Activated CD8-positive, alpha-beta T cell treated with anti-CD3 and anti-CD28 coated beads, Interleukin-2, amount 10 ng/mL, durations not matched to agents 7 days and 5 days (primary cell): ENCODE measurements at regions not wholly inside any gene's neighbourhood (a gene's known extent, or its start where the extent isn't known, plus 50 kb on each side); places are given as distances from the start of the nearest gene placed in this dataset.

Experiments
- ATAC-seq: fragments of 150-1000 bp; cut with Tn5 transposase; one replicate; pipeline ENCODE4 v1.10.0; 2021; ENCODE audit warnings: moderate library complexity
- CTCF ChIA-PET: fragments of 350-600 bp; sonication (Branson Sonifier 250); formaldehyde crosslinking; loops from one replicate; lab custom pipeline; 2021; ENCODE audit warnings: antibody characterized with exemption; lab: Charles Lee
- POLR2A ChIA-PET: fragments of 350-600 bp; sonication (Branson Sonifier 250); formaldehyde crosslinking; loops from one replicate; lab custom pipeline; 2021; ENCODE audit warnings: antibody characterized with exemption; lab: Charles Lee
- DNase-seq: peaks from one replicate; pipeline ENCODE4 v3.0.0-alpha.2; 2020
- H3K27ac Mint-ChIP-seq: one replicate; pipeline ENCODE4 v1.8.0; 2021; ENCODE audit warnings: mild to moderate bottlenecking, mixed read lengths
- H3K27me3 Mint-ChIP-seq: one replicate; pipeline ENCODE4 v1.8.0; 2021; ENCODE audit warnings: low read depth, mixed read lengths
- H3K36me3 Mint-ChIP-seq: one replicate; pipeline ENCODE4 v1.8.0; 2021; ENCODE audit warnings: low read depth, mixed read lengths
- H3K4me1 Mint-ChIP-seq: one replicate; pipeline ENCODE4 v1.8.0; 2021; ENCODE audit warnings: low read depth, mixed read lengths
- H3K4me3 Mint-ChIP-seq: one replicate; pipeline ENCODE4 v1.8.0; 2021; ENCODE audit warnings: mild to moderate bottlenecking, mixed read lengths
- H3K9me3 Mint-ChIP-seq: one replicate; pipeline ENCODE4 v1.8.0; 2022; ENCODE audit warnings: mixed read lengths; ENCODE audit not compliant: insufficient read depth

DNA sequence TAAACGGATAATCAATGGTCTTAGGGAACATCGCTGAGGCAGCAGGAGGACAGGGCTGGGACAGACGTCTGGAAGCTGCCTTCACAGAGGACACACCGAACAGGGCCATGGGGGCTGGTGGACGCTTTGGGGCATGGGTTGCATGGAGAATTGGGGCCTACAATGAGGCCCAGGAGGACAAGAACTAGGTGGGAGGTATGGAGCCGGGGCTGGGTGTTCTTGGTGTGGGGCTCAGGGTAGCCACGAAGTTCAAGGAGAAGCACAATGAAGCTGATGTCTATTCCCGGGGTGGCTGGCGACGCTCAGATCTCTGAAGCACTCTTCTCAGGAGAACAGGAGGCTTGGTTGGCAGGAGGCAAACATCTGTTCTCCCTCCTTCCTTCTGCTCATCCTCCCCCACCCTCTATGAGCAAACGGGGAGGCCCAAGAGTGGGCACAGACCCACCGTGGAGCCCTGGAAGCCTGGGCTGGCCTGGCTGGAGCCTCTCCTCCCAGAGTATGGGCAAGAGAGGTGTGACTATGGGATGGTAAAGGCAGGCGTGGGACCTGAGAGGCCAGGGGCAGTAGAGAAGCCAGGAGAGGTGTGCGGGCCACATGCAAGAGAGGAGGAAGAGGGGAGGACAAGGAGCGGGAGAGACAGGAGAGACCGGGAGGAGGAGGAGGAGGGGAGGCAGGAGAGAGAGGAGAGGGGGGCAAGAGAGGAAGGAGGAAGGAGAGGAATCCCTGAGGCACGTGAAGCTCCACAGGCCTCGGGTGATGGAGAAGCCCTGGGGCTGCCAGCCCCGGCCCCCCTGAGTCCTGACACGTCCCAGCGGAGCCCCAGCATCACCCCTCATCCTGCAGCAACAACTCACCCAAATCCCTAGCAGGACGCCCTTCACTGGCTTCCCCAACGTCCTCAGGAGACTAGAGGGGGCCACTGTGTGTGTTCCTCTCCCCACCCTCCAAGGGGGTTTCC, 159.1 kb downstream of the OLFM1 start:
- no peaks in the 10 kb centered on the region for H3K27me3 Mint-ChIP-seq
- ATAC-seq: no peak

GRCh38 chr9:135247227-135247930, 159.9 kb downstream of the OLFM1 start:
- ATAC-seq (no peak), DNase-seq (no peak)
- Mint-ChIP-seq H3K4me3 (no peak overlapping the region), H3K9me3 (no peaks in the 10 kb centered on the region), H3K36me3 (no peaks in the 10 kb centered on the region), H3K27ac (no peak overlapping the region), H3K4me1 (no peaks in the 10 kb centered on the region), H3K27me3 (no peaks in the 10 kb centered on the region)
- ChIA-PET POLR2A (interaction anchor here (1.0 kb wide), 1 partner anchor 165 kb away, joined by 3 read pairs; no protein-coding TSS in a partner anchor), CTCF (no interaction called here)

More for the DNA sequence above, 159.1 kb downstream of the OLFM1 start:
- no peaks in the 10 kb centered on the region for H3K4me1 Mint-ChIP-seq
- POLR2A ChIA-PET: interaction anchor here (1.0 kb wide), 1 partner anchor 166 kb away, joined by 3 read pairs; no protein-coding TSS in a partner anchor
- DNase-seq: no peak
- CTCF ChIA-PET: no interaction called here
- H3K4me3 Mint-ChIP-seq: no peak overlapping the region
- no peaks in the 10 kb centered on the region for H3K36me3 Mint-ChIP-seq
- no peaks in the 10 kb centered on the region for H3K9me3 Mint-ChIP-seq
- no peak overlapping the region for H3K27ac Mint-ChIP-seq

- H3K9me3 Mint-ChIP-seq: no peaks in the 10 kb centered on the region
- no peaks in the 10 kb centered on the region for H3K4me1 Mint-ChIP-seq
- H3K27me3 Mint-ChIP-seq: no peaks in the 10 kb centered on the region
- no peak for DNase-seq
- ATAC-seq: no peak
- POLR2A ChIA-PET: no interaction called here
- no peak overlapping the region for H3K4me3 Mint-ChIP-seq
- no peak overlapping the region for H3K27ac Mint-ChIP-seq
- no peaks in the 10 kb centered on the region for H3K36me3 Mint-ChIP-seq
- CTCF ChIA-PET: no interaction called here
These were observed 160.6 kb downstream of the OLFM1 start for GRCh38 chr9:135248111-135248510.

DNA sequence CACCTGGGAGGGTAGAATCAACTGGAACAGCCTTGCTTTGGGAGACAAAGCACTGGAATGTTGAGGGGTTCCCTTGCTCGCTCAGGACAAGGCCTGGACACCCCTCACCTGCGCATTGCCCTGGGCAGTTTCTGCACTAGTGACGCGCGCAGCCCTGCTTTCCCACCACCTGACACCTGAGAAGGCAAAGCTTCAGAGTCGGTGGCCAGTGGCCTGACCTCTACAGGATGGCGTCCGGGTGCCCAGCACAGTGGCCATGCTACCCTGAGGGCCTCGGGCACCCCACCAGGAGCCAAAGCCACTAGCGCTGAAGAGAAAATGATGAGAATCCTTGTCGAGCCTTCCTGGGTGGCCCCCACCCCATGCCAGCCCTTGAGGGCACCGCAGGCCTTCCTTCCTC, 161.3 kb downstream of the OLFM1 start:
- H3K36me3 Mint-ChIP-seq: no peaks in the 10 kb centered on the region
- no peak overlapping the region for H3K4me3 Mint-ChIP-seq
- ChIA-PET POLR2A (no interaction called here), CTCF (no interaction called here)
- DNase-seq (no peak), ATAC-seq (no peak)
- no peaks in the 10 kb centered on the region for H3K4me1 Mint-ChIP-seq
- H3K9me3 Mint-ChIP-seq: no peaks in the 10 kb centered on the region
- no peak overlapping the region for H3K27ac Mint-ChIP-seq
- H3K27me3 Mint-ChIP-seq: no peaks in the 10 kb centered on the region

- CTCF ChIA-PET: no interaction called here
- H3K27me3 Mint-ChIP-seq: no peaks in the 10 kb centered on the region
- DNase-seq (no peak), ATAC-seq (no peak)
- no peaks in the 10 kb centered on the region for H3K9me3 Mint-ChIP-seq
- no peak overlapping the region for H3K27ac Mint-ChIP-seq
- H3K4me3 Mint-ChIP-seq: no peak overlapping the region
- POLR2A ChIA-PET: no interaction called here
- no peaks in the 10 kb centered on the region for H3K36me3 Mint-ChIP-seq
- no peaks in the 10 kb centered on the region for H3K4me1 Mint-ChIP-seq
These were observed 161.7 kb downstream of the OLFM1 start for GRCh38 chr9:135249191-135249590.

- Mint-ChIP-seq H3K27ac (no peak overlapping the region), H3K4me1 (no peaks in the 10 kb centered on the region), H3K36me3 (no peaks in the 10 kb centered on the region), H3K9me3 (no peaks in the 10 kb centered on the region), H3K4me3 (no peak overlapping the region), H3K27me3 (no peaks in the 10 kb centered on the region)
- no peak for DNase-seq
- ChIA-PET CTCF (no interaction called here), POLR2A (no interaction called here)
- ATAC-seq: no peak
These were observed 162.2 kb downstream of the OLFM1 start for GRCh38 chr9:135249711-135250110.

GRCh38 chr9:135251331-135251761, 163.9 kb downstream of the OLFM1 start:
- H3K4me3 Mint-ChIP-seq: no peak overlapping the region

GRCh38 chr9:135251996-135252760, 164.7 kb downstream of the OLFM1 start:
- H3K9me3 Mint-ChIP-seq: no peaks in the 10 kb centered on the region
- no peak overlapping the region for H3K4me3 Mint-ChIP-seq
- no peaks in the 10 kb centered on the region for H3K36me3 Mint-ChIP-seq
- H3K27ac Mint-ChIP-seq: no peak overlapping the region
- no peak for ATAC-seq
- POLR2A ChIA-PET: no interaction called here
- no peaks in the 10 kb centered on the region for H3K27me3 Mint-ChIP-seq
- H3K4me1 Mint-ChIP-seq: no peaks in the 10 kb centered on the region
- DNase-seq: no peak
- CTCF ChIA-PET: no interaction called here

More at GRCh38 chr9:135251331-135251761, 163.9 kb downstream of the OLFM1 start:
- ATAC-seq (no peak), DNase-seq (no peak)
- H3K4me1 Mint-ChIP-seq: no peaks in the 10 kb centered on the region
- H3K9me3 Mint-ChIP-seq: no peaks in the 10 kb centered on the region
- no peaks in the 10 kb centered on the region for H3K36me3 Mint-ChIP-seq
- POLR2A ChIA-PET: no interaction called here
- H3K27ac Mint-ChIP-seq: no peak overlapping the region
- H3K27me3 Mint-ChIP-seq: no peaks in the 10 kb centered on the region
- CTCF ChIA-PET: no interaction called here

GRCh38 chr9:135252980-135253304, 165.5 kb downstream of the OLFM1 start:
- Mint-ChIP-seq H3K4me1 (no peaks in the 10 kb centered on the region), H3K36me3 (no peaks in the 10 kb centered on the region)
- CTCF ChIA-PET: no interaction called here

DNA sequence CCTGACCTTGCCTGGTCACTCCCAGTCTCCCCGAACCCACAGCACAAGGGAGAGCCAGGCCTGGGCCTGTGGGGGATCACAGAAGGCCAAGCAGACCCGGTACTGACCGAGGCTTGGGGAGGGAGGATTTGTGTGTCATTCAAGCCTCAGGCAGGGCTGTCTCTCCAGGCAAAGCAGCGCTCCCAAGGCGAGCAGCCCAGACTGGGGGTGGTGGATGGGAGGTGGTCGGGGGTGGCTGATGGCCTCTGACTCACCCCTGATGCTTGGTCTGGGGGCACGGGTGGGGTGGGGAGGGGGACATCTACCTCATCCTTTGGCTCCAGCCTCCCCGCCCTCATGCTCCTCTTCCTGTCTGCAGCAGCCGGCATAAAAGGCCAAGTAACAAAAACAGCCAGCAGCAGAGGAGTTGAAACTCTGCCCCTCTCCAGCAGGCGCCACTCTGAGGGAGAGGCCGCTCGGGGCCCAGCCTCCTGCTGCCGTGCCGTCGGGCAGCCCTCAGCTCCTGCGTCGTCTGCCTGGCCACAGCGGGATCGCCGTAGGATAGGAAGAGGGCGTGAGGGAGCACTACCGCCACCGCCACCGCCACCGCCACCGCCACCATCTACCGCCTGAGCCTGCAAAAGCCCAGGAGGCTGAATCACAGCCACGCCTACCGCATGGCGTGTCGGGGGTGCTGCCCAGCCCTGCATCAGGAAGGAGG, 166.0 kb downstream of the OLFM1 start:
- ChIA-PET CTCF (no interaction called here), POLR2A (no interaction called here)
- Mint-ChIP-seq H3K4me3 (no peak overlapping the region), H3K27ac (no peak overlapping the region), H3K4me1 (no peaks in the 10 kb centered on the region), H3K9me3 (no peaks in the 10 kb centered on the region), H3K36me3 (no peaks in the 10 kb centered on the region), H3K27me3 (no peaks in the 10 kb centered on the region)
- no peak for ATAC-seq
- DNase-seq: no peak

More at GRCh38 chr9:135252980-135253304, 165.5 kb downstream of the OLFM1 start:
- DNase-seq (no peak), ATAC-seq (no peak)
- no peak overlapping the region for H3K4me3 Mint-ChIP-seq
- H3K27ac Mint-ChIP-seq: no peak overlapping the region
- POLR2A ChIA-PET: no interaction called here
- no peaks in the 10 kb centered on the region for H3K9me3 Mint-ChIP-seq
- H3K27me3 Mint-ChIP-seq: no peaks in the 10 kb centered on the region

DNA sequence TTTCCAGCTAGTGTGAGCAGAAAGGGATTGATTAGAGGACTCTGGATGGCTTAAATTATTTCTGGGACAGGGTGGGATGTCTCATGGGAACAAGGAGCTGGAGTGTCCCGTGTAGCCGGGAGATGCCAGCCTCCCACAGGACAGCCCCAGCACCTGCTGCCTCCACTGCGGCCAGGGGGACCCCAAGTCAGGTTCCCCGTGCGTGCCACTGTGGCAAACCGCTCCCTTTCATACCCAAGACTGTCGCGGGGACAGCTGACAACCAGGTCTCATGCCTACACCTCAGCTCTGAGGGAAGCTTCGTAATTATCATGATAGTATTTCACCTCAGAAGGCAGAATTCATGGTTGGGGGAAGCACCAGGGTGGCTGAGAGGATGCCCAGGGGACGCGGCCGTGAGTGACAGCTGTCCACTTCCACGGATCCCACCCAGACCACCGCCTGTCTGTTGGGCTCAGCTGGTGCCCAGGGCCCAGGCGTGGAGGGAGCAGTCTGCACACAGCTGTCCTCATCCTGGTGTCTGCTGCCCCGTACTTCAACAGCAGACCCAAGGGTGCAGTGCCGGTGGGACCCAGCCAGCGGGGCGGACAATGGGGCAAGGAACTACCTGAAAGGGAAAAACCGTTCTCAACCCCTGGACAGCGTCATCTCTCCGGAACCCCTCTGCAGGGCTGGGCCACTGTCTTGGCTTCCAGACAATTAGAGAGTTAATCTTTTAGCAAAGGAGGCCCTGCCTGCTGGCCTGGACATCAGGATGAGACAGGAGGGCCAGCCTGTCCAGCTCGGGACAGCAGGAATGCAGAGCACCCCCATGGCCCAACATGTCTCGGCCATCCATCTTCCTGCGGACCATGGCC, 166.9 kb downstream of the OLFM1 start:
- DNase-seq: no peak
- CTCF ChIA-PET: no interaction called here
- no peaks in the 10 kb centered on the region for H3K9me3 Mint-ChIP-seq
- no peak overlapping the region for H3K4me3 Mint-ChIP-seq
- no peaks in the 10 kb centered on the region for H3K27me3 Mint-ChIP-seq
- no peaks in the 10 kb centered on the region for H3K36me3 Mint-ChIP-seq
- H3K27ac Mint-ChIP-seq: no peak overlapping the region
- ATAC-seq: no peak
- H3K4me1 Mint-ChIP-seq: no peaks in the 10 kb centered on the region
- POLR2A ChIA-PET: no interaction called here
